A549 (cell line): ENCODE measurements at regions not wholly inside any gene's neighbourhood (a gene's known extent, or its start where the extent isn't known, plus 50 kb on each side); places are given as distances from the start of the nearest gene placed in this dataset.
A peak's percentile ranks its signal among the peaks of the same experiment; 100 is the strongest.

Experiments
- ATAC-seq, 2 experiments: fragments of 200-7000 bp in 1 of 2; fragments of >200 bp in 1 of 2; cut with Nextera tagmentation in 1 of 2; cut with Tn5 transposase in 1 of 2; 3 replicates each; pipeline versions ENCODE4 v1.8.0 to v1.9.1; 2018 to 2020; ENCODE audit warnings: mild to moderate bottlenecking in 1 of 2, moderate library complexity in 1 of 2
- CTCF ChIA-PET: fragments of 300-600 bp; sonication (Branson Sonifier 250); formaldehyde crosslinking; extraction: SDS; loops from one replicate; lab custom pipeline; 2021; ENCODE audit warnings: antibody characterized with exemption, inconsistent platforms; lab: Yijun Ruan, JAX
- POLR2A ChIA-PET: fragments of 350-600 bp; formaldehyde crosslinking; extraction: SDS; loops from one replicate; lab custom pipeline; 2021; ENCODE audit warnings: antibody characterized with exemption, inconsistent platforms; lab: Yijun Ruan, JAX
- DNase-seq, 2 experiments: peaks; one replicate each; pipeline versions ENCODE4 v3.0.0 to v3.0.0-alpha.2; 2011 to 2016; ENCODE audit warnings: low read depth in 1 of 2, low spot score in 1 of 2
- FAIRE-seq: peaks from 2 replicates; lab custom pipeline; 2011; peaks lifted over from hg19 to GRCh38; lab: Jason Lieb, UNC
- H3K27ac ChIP-seq, 2 experiments: fragments of >200 bp; sonication (Bioruptor Twin); formaldehyde crosslinking; 3 replicates each; pipeline ENCODE4 v1.5.1; 2016 to 2017
- H3K4me1 ChIP-seq: fragments of >200 bp; sonication (Bioruptor Twin); formaldehyde crosslinking; 3 replicates; pipeline ENCODE4 v1.6.1; 2016
- H3K4me2 ChIP-seq: fragments of >200 bp; sonication (Bioruptor Twin); formaldehyde crosslinking; 3 replicates; pipeline ENCODE4 v1.6.1; 2016
- H3K4me3 ChIP-seq: fragments of >200 bp; sonication (Bioruptor Twin); formaldehyde crosslinking; 3 replicates; pipeline ENCODE4 v1.5.1; 2016
- H3K9me3 ChIP-seq: fragments of >200 bp; sonication (Bioruptor Twin); formaldehyde crosslinking; 3 replicates; pipeline ENCODE4 v1.6.1; 2016
- BCL3 ChIP-seq: fragments of >200 bp; sonication (Bioruptor Twin); formaldehyde crosslinking; IDR thresholded peaks from 3 replicates; pipeline ENCODE4 v1.6.1; 2016
- CBX8 ChIP-seq: fragments of 200-600 bp; sonication (generic); IDR thresholded peaks from 2 replicates; pipeline ENCODE4 v1.6.1; 2016
- CHD4 ChIP-seq: fragments of 200-600 bp; sonication (generic); IDR thresholded peaks from 2 replicates; pipeline ENCODE4 v1.6.1; 2016; ENCODE audit warnings: antibody characterized with exemption, mild to moderate bottlenecking, borderline replicate concordance
- ESRRA ChIP-seq: fragments of 150-350 bp; IDR thresholded peaks from 2 replicates; pipeline ENCODE4 v1.6.1; 2014; ENCODE audit warnings: mild to moderate bottlenecking, low read length, borderline replicate concordance
- FOSL2 ChIP-seq, 2 experiments: fragments of 450-650 bp in 1 of 2; fragments of >200 bp in 1 of 2; sonication (Bioruptor Twin) in 1 of 2; formaldehyde crosslinking; IDR thresholded peaks; 2 replicates each; pipeline versions ENCODE4 v1.5.0 to v1.6.1; 2016 to 2020; ENCODE audit warnings: mild to moderate bottlenecking in 1 of 2, moderate library complexity in 1 of 2
- FOXS1 ChIP-seq: fragments of 250-450 bp; sonication (Bioruptor Pico); IDR thresholded peaks from 2 replicates; pipeline ENCODE4 v1.5.0; 2020; ENCODE audit warnings: mild to moderate bottlenecking, moderate library complexity
- GATA3 ChIP-seq: IDR thresholded peaks from 2 replicates; pipeline ENCODE4 v1.6.1; 2012; ENCODE audit warnings: borderline replicate concordance
- HDAC2 ChIP-seq: fragments of 200-600 bp; sonication (generic); IDR thresholded peaks from 2 replicates; pipeline ENCODE4 v1.6.1; 2016
- JUNB ChIP-seq: fragments of >200 bp; sonication (Bioruptor Twin); formaldehyde crosslinking; IDR thresholded peaks from 2 replicates; pipeline ENCODE4 v1.6.1; 2016
- KDM5A ChIP-seq: fragments of 200-600 bp; sonication (generic); IDR thresholded peaks from 2 replicates; pipeline ENCODE4 v1.6.1; 2016; ENCODE audit warnings: antibody characterized with exemption, mild to moderate bottlenecking
- MAZ ChIP-seq: fragments of 150-350 bp; IDR thresholded peaks from 2 replicates; pipeline ENCODE4 v1.6.1; 2014; ENCODE audit warnings: antibody characterized with exemption, low read depth, low read length, borderline replicate concordance
- NFE2L2 ChIP-seq: fragments of 150-350 bp; conservative IDR thresholded peaks from 2 replicates; pipeline ENCODE4 v1.6.1; 2014; ENCODE audit warnings: low read length
- PHF8 ChIP-seq: fragments of 200-600 bp; sonication (generic); IDR thresholded peaks from 2 replicates; pipeline ENCODE4 v1.6.1; 2016; ENCODE audit warnings: low read depth, mild to moderate bottlenecking, antibody characterized with exemption, moderate library complexity, borderline replicate concordance
- RAD21 ChIP-seq, 2 experiments: fragments of >200 bp in 1 of 2; sonication (Bioruptor Twin) in 1 of 2; formaldehyde crosslinking in 1 of 2; IDR thresholded peaks in 1 of 2; conservative IDR thresholded peaks in 1 of 2; 2 replicates in 1 of 2; 3 replicates in 1 of 2; pipeline ENCODE4 v1.6.1; 2012 to 2018; ENCODE audit warnings: inconsistent platforms in 1 of 2
- RCOR1 ChIP-seq: fragments of 150-350 bp; IDR thresholded peaks from 2 replicates; pipeline ENCODE4 v1.6.1; 2014; ENCODE audit warnings: antibody characterized with exemption, low read length, low read depth
- RFX5 ChIP-seq: fragments of 450-650 bp; IDR thresholded peaks from 2 replicates; pipeline ENCODE4 v1.7.1; 2014; ENCODE audit warnings: antibody characterized with exemption, mild to moderate bottlenecking, moderate library complexity
- RNF2 ChIP-seq: fragments of 200-600 bp; sonication (generic); IDR thresholded peaks from 2 replicates; pipeline ENCODE4 v1.6.1; 2016; ENCODE audit warnings: low read depth, mild to moderate bottlenecking, antibody characterized with exemption, moderate library complexity, borderline replicate concordance
- SREBF2 ChIP-seq: fragments of 450-650 bp; IDR thresholded peaks from 2 replicates; pipeline ENCODE4 v1.6.1; 2014; ENCODE audit warnings: mild to moderate bottlenecking, moderate library complexity
- TFCP2L1 ChIP-seq: fragments of 250-450 bp; sonication (Bioruptor Pico); IDR thresholded peaks from 2 replicates; pipeline ENCODE4 v1.5.0; 2021; ENCODE audit warnings: mild to moderate bottlenecking
- USF2 ChIP-seq: fragments of 450-650 bp; IDR thresholded peaks from 2 replicates; pipeline ENCODE4 v1.6.1; 2014; ENCODE audit warnings: antibody characterized with exemption
- WGBS: methylation state at CpG from one replicate; pipeline ENCODE4 v1.1.6; 2017; ENCODE audit errors: missing lambda C conversion rate; 5-methylcytosine and 5-hydroxymethylcytosine counted together
- TF ChIP-seq, protein P1 (sequence below): IDR thresholded peaks from 2 replicates; pipeline ENCODE4 v1.6.1; 2012
- TF ChIP-seq, protein P2 (sequence below): fragments of 250-450 bp; sonication (Bioruptor Pico); IDR thresholded peaks from 2 replicates; pipeline ENCODE4 v1.5.0; 2020; ENCODE audit warnings: low read depth, mild to moderate bottlenecking, moderate library complexity
- TF ChIP-seq, protein P3 (sequence below): fragments of >200 bp; sonication (Bioruptor Twin); formaldehyde crosslinking; IDR thresholded peaks from 2 replicates; pipeline ENCODE4 v1.6.1; 2016
- TF ChIP-seq, protein P4 (sequence below): fragments of 150-350 bp; IDR thresholded peaks from 2 replicates; pipeline ENCODE4 v1.6.1; 2014; ENCODE audit warnings: low read depth, mild to moderate bottlenecking, low read length

DNA sequence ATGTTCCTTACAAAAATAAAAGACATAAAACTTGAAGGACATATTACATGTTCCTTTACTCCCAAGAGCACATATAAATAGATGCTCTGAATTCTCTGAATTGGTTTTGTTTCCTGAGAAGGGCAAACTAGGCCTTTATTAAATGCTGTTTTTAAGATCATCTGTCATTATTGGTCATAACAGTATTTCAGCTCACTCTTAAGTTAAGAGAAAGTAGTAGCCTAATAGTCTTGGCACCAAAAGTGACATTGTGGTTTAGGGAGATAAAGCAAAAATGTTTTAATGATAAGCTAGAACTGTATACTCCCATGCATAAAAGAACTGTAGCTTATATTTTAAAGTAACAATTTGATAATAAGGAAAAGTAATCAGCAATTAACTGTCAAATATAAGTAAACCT, 361.1 kb upstream of the PTCHD4 start:
- Histone ChIP-seq H3K4me3 (no peak overlapping the region), H3K4me2 (no peak overlapping the region), H3K4me1 (no peaks in the 10 kb centered on the region), H3K27ac (no peak overlapping the region), H3K9me3 (no peaks in the 10 kb centered on the region)
- POLR2A ChIA-PET, result no interaction called here
- TF ChIP-seq, protein P1, sequence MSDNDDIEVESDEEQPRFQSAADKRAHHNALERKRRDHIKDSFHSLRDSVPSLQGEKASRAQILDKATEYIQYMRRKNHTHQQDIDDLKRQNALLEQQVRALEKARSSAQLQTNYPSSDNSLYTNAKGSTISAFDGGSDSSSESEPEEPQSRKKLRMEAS, result no peak
- TF ChIP-seq FOXS1 (CRISPR knock-in tag), result no peak
- TF ChIP-seq SREBF2, result no peak
- ATAC-seq (no peak), DNase-seq (no peak), FAIRE-seq (no peak)
- CTCF ChIA-PET, result no interaction called here

GRCh38 chr6:48471326-48471725, 360.3 kb upstream of the PTCHD4 start:
- H3K4me1 ChIP-seq, result no peaks in the 10 kb centered on the region
- WGBS, result 82% methylated on average over 1 of the region's 1 CpG
- ChIA-PET CTCF (no interaction called here), POLR2A (no interaction called here)
- DNase-seq, result no peak
- no peak overlapping the region for H3K27ac ChIP-seq
- H3K9me3 ChIP-seq, result no peaks in the 10 kb centered on the region
- TF ChIP-seq CHD4, result no peak
- no peak for FAIRE-seq
- H3K4me3 ChIP-seq, result no peak overlapping the region
- ATAC-seq, result no peak
- no peak overlapping the region for H3K4me2 ChIP-seq

DNA sequence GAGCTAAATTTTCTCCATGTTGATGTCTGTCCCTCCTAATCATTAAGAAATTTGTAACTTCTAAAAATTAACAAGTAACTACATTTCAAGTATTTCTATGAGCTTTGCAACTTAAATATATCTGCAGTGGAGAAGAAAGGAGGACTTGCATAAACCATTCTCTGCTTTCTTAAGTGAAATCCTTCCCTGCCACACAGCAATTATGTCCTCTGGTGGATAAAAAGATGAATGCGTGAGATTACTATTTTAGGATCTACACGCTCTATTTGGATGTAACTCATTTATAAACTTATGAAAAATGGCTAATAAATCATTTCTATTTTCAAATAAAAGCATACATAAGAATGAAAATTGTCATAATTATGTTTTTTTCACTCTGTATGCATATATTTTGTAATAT, 338.0 kb upstream of the PTCHD4 start:
- CTCF ChIA-PET, result no interaction called here
- Histone ChIP-seq H3K4me3 (no peak overlapping the region), H3K4me2 (no peak overlapping the region), H3K4me1 (no peaks in the 10 kb centered on the region), H3K9me3 (no peaks in the 10 kb centered on the region), H3K27ac (no peak overlapping the region)
- DNase-seq (peak in 1 of 2 experiments; percentile 7), FAIRE-seq (no peak), ATAC-seq (no peak)
- POLR2A ChIA-PET, result no interaction called here
- TF ChIP-seq CBX8 (no peak), RAD21 (conservative IDR thresholded peaks at IDR 0.05 in 1 of 2, IDR thresholded peaks at IDR 0.05 in 1 of 2) (peak in 1 of 2 experiments; percentile 43; a peak in 2 of 5 replicates), FOSL2 (IDR thresholded peaks at IDR 0.05) (no peak), FOSL2 (CRISPR knock-in tag; IDR thresholded peaks at IDR 0.05) (no peak), JUNB (no peak), MAZ (no peak), TFCP2L1 (CRISPR knock-in tag) (no peak), SREBF2 (no peak), FOXS1 (CRISPR knock-in tag) (no peak)
- TF ChIP-seq, protein P2, sequence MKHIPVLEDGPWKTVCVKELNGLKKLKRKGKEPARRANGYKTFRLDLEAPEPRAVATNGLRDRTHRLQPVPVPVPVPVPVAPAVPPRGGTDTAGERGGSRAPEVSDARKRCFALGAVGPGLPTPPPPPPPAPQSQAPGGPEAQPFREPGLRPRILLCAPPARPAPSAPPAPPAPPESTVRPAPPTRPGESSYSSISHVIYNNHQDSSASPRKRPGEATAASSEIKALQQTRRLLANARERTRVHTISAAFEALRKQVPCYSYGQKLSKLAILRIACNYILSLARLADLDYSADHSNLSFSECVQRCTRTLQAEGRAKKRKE (CRISPR knock-in tag), result no peak
- 90% methylated on average over 2 of the region's 2 CpGs for WGBS

GRCh38 chr6:48447251-48447650, 336.3 kb upstream of the PTCHD4 start:
- FAIRE-seq (no peak), DNase-seq (no peak), ATAC-seq (no peak)
- no peak for TF ChIP-seq JUNB
- TF ChIP-seq NFE2L2, result no peak
- TF ChIP-seq KDM5A, result no peak
- no peak for TF ChIP-seq GATA3
- no peak for TF ChIP-seq RFX5
- Histone ChIP-seq H3K4me2 (no peak overlapping the region), H3K27ac (no peak overlapping the region), H3K4me3 (no peak overlapping the region), H3K4me1 (no peaks in the 10 kb centered on the region), H3K9me3 (no peaks in the 10 kb centered on the region)
- POLR2A ChIA-PET, result no interaction called here
- 88% methylated on average over 5 of the region's 5 CpGs for WGBS
- CTCF ChIA-PET, result no interaction called here

DNA sequence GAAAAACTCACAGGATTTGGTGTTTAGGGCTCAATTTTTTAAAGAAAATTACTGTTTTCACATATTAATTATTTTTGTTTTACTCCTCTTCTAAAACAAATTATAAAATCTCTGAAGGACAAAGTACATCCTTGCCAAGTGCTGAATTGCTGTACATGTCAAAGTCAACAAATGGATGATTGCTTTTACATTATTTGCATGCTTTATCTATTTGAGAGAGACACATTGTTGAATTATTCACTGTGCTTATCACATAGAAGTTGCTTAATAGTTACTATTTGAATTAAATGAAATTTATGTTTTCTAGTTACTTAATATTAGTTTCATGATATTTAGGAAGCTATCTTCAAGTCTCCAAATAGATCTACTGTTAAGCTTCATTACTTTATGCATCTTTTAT, 318.6 kb upstream of the PTCHD4 start:
- Histone ChIP-seq H3K9me3 (0 out of 3 replicates have a peak, but pooled peaks cover 3% of the 10 kb centered on the region), H3K4me3 (no peak overlapping the region), H3K27ac (peak overlapping the region; percentile 74 to 83; a peak in 5 of 6 replicates), H3K4me2 (peak overlapping the region; percentile 29), H3K4me1 (peaks cover 26% of the 10 kb centered on the region)
- FAIRE-seq (no peak), DNase-seq (peak in 1 of 2 experiments; percentile 16), ATAC-seq (peak in 1 of 2 experiments; percentile 65; a peak in 2 of 6 replicates)
- ChIA-PET CTCF (no interaction called here), POLR2A (no interaction called here)
- TF ChIP-seq, protein P3, sequence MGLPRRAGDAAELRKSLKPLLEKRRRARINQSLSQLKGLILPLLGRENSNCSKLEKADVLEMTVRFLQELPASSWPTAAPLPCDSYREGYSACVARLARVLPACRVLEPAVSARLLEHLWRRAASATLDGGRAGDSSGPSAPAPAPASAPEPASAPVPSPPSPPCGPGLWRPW, result no peak
- TF ChIP-seq, protein P4, sequence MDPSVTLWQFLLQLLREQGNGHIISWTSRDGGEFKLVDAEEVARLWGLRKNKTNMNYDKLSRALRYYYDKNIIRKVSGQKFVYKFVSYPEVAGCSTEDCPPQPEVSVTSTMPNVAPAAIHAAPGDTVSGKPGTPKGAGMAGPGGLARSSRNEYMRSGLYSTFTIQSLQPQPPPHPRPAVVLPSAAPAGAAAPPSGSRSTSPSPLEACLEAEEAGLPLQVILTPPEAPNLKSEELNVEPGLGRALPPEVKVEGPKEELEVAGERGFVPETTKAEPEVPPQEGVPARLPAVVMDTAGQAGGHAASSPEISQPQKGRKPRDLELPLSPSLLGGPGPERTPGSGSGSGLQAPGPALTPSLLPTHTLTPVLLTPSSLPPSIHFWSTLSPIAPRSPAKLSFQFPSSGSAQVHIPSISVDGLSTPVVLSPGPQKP, result no peak
- TF ChIP-seq PHF8, result no peak
- TF ChIP-seq CBX8, result no peak
- TF ChIP-seq BCL3, result no peak
- TF ChIP-seq USF2, result no peak
- TF ChIP-seq ESRRA, result no peak
- no peak for TF ChIP-seq FOSL2 (IDR thresholded peaks at IDR 0.05)
- peak; percentile 22; the same call in 1 of the 2 replicates for TF ChIP-seq FOSL2 (CRISPR knock-in tag; IDR thresholded peaks at IDR 0.05)
- TF ChIP-seq MAZ, result no peak
- no peak for TF ChIP-seq RNF2
- TF ChIP-seq RCOR1, result no peak
- TF ChIP-seq HDAC2, result no peak
- TF ChIP-seq KDM5A, result no peak
